H1 (cell line): ENCODE measurements at regions not wholly inside any gene's neighbourhood (a gene's known extent, or its start where the extent isn't known, plus 50 kb on each side); places are given as distances from the start of the nearest gene placed in this dataset.

Experiments used
- EZH2 ChIP-seq: fragments of 200-600 bp; sonication (generic); IDR thresholded peaks from 2 replicates; pipeline ENCODE4 v1.7.1; 2012; ENCODE audit warnings: low read depth, mild to moderate bottlenecking, moderate library complexity, low read length, inconsistent platforms; ENCODE audit not compliant: severe bottlenecking

DNA sequence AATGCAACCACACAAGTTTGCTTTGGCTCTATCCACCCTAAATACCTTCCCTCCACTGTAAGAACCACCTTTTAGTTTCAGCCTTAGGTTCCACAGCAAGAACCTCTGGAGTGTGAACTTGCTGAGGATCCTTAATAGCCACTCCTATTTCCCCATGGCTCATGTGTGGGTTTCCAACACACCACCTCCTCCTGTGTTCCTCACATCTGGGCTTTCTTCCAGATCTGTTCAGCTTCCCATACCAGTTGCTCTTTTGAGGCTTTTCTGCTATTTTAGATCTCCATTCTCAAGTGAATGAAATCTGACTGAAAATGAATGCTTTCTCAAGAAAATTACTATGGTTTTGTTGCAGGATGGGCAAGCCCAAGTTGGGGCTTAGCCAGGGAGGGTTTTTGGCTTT is 104.8 kb upstream of the MIR17HG start (continued):
- no peak for TF ChIP-seq EZH2
